SK-N-MC (cell line): ENCODE measurements at regions not wholly inside any gene's neighbourhood (a gene's known extent, or its start where the extent isn't known, plus 50 kb on each side); places are given as distances from the start of the nearest gene placed in this dataset.

ENCODE experiments used
- EZH2 ChIP-seq: fragments of 200-600 bp; sonication (generic); IDR thresholded peaks from one replicate; pipeline ENCODE4 v1.6.1; 2017; ENCODE audit warnings: antibody characterized with exemption
- POLR2AphosphoS5 ChIP-seq: IDR thresholded peaks from 2 replicates; pipeline ENCODE4 v1.6.1; 2012; ENCODE audit warnings: mild to moderate bottlenecking, low read depth, low read length, borderline replicate concordance

- TF ChIP-seq EZH2 (no peak), POLR2AphosphoS5 (no peak)
These were observed 1783.2 kb upstream of the CELF4 start for GRCh38 chr18:39348757-39349156.
